GM18951 (cell line): ENCODE measurements at regions not wholly inside any gene's neighbourhood (a gene's known extent, or its start where the extent isn't known, plus 50 kb on each side); places are given as distances from the start of the nearest gene placed in this dataset.

Source experiments
- POLR2A ChIP-seq: IDR thresholded peaks from 4 replicates; pipeline ENCODE4 v1.6.1; 2011; ENCODE audit warnings: mild to moderate bottlenecking; ENCODE audit not compliant: insufficient read length, insufficient read depth; ENCODE audit errors: extremely low read depth
- in situ Hi-C: fragments of 300-500 bp; cut with MboI; formaldehyde crosslinking; loops from one replicate; pipeline ENCODE4 v1.12.0; 2022; ENCODE audit warnings: low sequenced_read_pairs, mixed read lengths, inconsistent platforms; ENCODE audit not compliant: unreplicated experiment

GRCh38 chr5:5644249-5644648 lies 221.8 kb downstream of the ICE1 start:
- TF ChIP-seq POLR2A = no peak
- in situ Hi-C loops = no loop called here

GRCh38 chr5:5643481-5643880 lies 221.0 kb downstream of the ICE1 start:
- in situ Hi-C loops = no loop called here
- no peak for TF ChIP-seq POLR2A

- in situ Hi-C loops = loop anchor here (10.0 kb wide), 1 partner anchor 227 kb away; no protein-coding TSS in a partner anchor
- TF ChIP-seq POLR2A = no peak
These were observed 215.7 kb downstream of the ICE1 start for GRCh38 chr5:5638211-5638610.

DNA sequence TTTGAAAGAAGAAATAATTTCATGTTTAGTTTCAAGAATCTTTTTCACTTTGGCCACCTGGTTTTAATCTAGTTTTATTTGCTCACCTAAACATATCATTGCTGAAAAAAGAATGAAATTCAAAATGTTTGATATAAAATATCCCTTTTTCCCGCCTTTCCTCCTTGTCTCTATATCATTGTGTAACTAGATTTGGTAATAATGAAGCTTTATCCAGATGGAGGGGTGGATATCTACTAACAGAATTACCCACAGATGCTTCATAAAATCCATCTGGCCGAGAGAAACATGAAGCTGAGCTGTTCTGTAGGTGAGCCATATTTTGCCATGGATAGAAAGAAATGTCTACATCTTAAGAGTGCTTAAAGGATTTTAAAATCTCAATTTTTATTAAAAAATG lies 214.7 kb downstream of the ICE1 start:
- no peak for TF ChIP-seq POLR2A
- in situ Hi-C loops = loop anchor here (10.0 kb wide), 1 partner anchor 228 kb away; no protein-coding TSS in a partner anchor

DNA sequence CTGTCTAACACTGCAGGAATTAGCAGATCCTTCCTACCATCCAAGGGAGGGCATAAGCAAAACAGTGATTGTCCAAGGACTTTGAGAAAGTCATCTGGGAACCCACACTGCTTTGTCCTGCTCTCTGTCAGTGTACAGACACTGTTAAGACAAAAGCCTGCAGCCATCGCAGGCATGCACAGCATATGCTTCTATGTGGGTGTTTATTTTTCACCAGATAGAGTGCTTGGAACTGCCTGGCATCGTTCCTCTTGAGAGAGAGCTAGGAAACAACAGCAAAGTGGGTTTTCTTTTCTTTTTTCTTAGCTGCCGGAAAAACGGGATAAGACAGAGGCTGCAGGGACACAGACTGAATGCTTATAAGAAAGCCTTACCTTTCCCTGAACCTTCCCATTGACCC lies 212.3 kb downstream of the ICE1 start:
- no peak for TF ChIP-seq POLR2A
- in situ Hi-C loops = loop anchor here (10.0 kb wide), 1 partner anchor 230 kb away; no protein-coding TSS in a partner anchor

DNA sequence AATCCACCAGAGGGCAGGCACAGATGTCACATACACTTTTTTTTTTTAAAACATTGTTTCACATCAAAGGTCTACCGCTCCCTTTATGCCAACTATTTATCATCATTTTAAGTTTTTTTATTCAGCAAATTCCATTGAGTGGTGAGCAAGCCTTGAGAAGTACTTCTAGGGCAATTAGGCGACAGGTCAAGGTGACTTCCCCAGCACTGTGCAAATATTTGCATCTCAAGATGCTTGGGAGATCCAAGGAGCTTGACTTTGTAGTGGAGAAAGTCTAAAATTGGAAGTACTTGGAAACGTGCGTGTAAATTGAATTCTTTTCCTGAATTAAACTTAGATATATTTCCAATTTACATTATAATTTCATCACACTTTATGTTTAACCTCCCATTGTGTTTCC lies 211.1 kb downstream of the ICE1 start:
- in situ Hi-C loops = loop anchor here (10.0 kb wide), 1 partner anchor 231 kb away; no protein-coding TSS in a partner anchor
- TF ChIP-seq POLR2A = no peak

- TF ChIP-seq POLR2A = no peak
These were observed 210.2 kb downstream of the ICE1 start for GRCh38 chr5:5632678-5633077.

GRCh38 chr5:5629607-5629978 lies 207.1 kb downstream of the ICE1 start:
- in situ Hi-C loops = no loop called here
- TF ChIP-seq POLR2A = no peak

More at GRCh38 chr5:5632678-5633077, 210.2 kb downstream of the ICE1 start:
- in situ Hi-C loops = loop anchor here (10.0 kb wide), 1 partner anchor 232 kb away; no protein-coding TSS in a partner anchor

DNA sequence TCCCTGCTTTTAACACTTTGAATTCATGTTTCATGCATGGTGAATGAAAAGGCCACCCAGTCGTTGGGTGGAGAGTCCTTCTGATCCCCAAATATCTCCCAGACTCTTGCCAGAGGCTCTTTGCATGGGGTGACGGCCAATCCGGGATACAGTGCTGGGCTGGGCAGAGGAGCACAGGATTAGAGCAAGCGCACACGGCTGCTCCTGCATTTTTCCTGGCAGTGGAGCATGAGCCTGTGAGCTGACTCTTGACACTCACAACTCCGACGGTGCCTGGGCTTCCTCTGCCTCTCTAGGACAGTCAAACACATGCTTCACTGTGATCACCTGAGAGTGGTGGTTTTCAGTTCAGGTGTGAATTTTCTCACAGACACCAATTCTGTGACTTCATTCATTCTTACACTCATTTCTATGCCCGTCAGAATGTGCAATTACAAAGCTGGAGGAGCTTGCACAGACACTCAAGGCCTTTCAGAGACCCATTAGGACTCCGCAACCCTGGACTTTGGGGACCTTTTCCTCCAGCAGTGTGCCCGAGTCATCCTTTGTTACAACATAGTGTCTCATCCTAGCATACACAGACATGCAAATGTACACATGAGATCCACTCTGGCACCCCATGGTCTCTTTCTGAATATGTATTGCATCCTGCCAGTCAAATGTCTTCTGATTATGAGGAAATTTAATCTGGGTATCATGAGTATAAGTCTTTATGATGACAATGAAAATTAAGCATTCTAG lies 206.6 kb downstream of the ICE1 start:
- in situ Hi-C loops = no loop called here
- no peak for TF ChIP-seq POLR2A

DNA sequence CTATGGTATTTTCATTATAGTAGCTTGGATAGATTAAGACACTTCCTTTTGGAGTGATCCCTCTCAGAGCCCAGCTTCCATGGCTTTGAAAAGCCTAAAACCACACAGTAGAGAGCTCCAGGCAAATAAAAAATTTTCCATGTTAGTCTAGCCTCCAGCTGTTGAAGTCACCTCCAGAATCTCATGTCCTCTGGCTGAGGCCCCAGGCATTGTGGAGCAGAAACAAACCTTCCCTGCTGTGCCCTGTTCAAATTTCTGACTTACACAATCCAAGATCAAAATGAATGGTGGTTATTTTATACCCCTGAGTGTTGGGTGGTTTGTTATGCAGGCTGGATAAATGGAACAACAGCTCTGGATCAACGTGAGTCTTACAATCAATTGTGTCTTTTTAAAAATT lies 203.9 kb downstream of the ICE1 start:
- no peak for TF ChIP-seq POLR2A
- in situ Hi-C loops = no loop called here

DNA sequence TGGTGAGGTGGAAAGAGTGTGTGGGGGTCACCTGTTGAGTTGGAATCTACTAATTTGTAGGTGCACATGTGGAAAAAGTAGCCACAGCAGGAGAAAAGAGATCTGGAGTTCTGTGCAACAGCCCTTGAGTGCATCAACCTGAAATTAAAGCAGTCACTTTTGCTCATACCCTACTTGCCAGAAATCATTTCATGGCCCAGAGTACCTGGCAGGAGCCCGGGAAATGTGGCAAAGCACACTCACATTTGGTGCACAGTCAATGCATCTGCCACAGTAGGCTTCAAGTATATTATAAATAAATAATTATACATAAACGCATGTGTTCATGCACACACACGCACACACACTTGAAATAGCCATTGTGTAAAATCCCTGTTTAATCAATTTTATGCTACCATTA lies 203.0 kb downstream of the ICE1 start:
- no peak for TF ChIP-seq POLR2A
- in situ Hi-C loops = no loop called here

- in situ Hi-C loops = no loop called here
- no peak for TF ChIP-seq POLR2A
These were observed 200.9 kb downstream of the ICE1 start for GRCh38 chr5:5623397-5623796.

- in situ Hi-C loops = no loop called here
These were observed 200.3 kb downstream of the ICE1 start for GRCh38 chr5:5622806-5623205.

DNA sequence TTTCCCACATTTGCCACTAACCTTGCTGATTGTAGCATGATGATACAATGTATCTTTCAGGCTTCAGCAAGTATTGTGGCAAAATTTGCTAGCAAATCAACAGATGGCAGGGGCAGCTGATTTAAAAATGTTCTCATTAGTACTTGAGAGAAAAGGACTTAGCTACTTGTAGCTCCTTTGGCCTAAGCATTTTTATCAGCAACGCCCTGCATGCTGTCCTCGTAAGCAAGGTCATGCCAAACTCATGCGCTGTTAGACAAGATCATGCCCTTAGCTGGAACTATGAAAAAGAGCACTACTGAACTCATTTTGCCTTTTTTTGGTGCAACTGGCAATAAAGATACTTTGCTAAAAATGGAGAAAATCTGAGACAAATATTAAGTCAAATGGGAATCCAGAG lies 197.1 kb downstream of the ICE1 start:
- in situ Hi-C loops = no loop called here

More at GRCh38 chr5:5622806-5623205, 200.3 kb downstream of the ICE1 start:
- no peak for TF ChIP-seq POLR2A

More for the DNA sequence above, 197.1 kb downstream of the ICE1 start:
- TF ChIP-seq POLR2A = no peak
